ENCODE measurements at regions not wholly inside any gene's neighbourhood (a gene's known extent, or its start where the extent isn't known, plus 50 kb on each side); places are given as distances from the start of the nearest gene placed in this dataset.

GRCh38 chr4:124943145-124943889 lies 230.8 kb upstream of the ANKRD50 start:
- TF ChIP-seq C11orf30 (IDR thresholded peaks at IDR 0.05; ENCODE audit: low read depth) (no peak), KAT7 (CRISPR knock-in tag; IDR thresholded peaks at IDR 0.05; ENCODE audit: borderline replicate concordance) (no peak), NR2C1 (IDR thresholded peaks at IDR 0.05) (no peak), NR2C1 (tag; IDR thresholded peaks at IDR 0.05) (no peak), MEF2A (IDR thresholded peaks at IDR 0.05; ENCODE audit: control insufficient read depth, low read depth, low read length) (no peak), YBX1 (IDR thresholded peaks at IDR 0.05) (no peak), BRD9 (IDR thresholded peaks at IDR 0.05; ENCODE audit: low read depth, partially characterized antibody) (no peak), BACH1 (tag; IDR thresholded peaks at IDR 0.05) (no peak), ATF3 (IDR thresholded peaks at IDR 0.05) (no peak), ATF3 (CRISPR knock-in tag; conservative IDR thresholded peaks at IDR 0.05) (no peak), CTCF (IDR thresholded peaks at IDR 0.05 in 2 of 3, conservative IDR thresholded peaks at IDR 0.05 in 1 of 3; ENCODE audit: insufficient read depth in 2 of 3, low read depth in 1 of 3, low read length in 3 of 3) (no peak), TAF1 (IDR thresholded peaks at IDR 0.05; ENCODE audit: control insufficient read depth, extremely low read depth, insufficient read depth, low read length, severe bottlenecking) (no peak), NR2C2 (CRISPR knock-in tag; IDR thresholded peaks at IDR 0.05) (no peak), NR2C2 (tag; IDR thresholded peaks at IDR 0.05) (no peak), E2F4 (CRISPR knock-in tag; IDR thresholded peaks at IDR 0.05; ENCODE audit: low read depth) (no peak), HNRNPK (IDR thresholded peaks at IDR 0.05; ENCODE audit: low read depth, low read length, poor library complexity, severe bottlenecking) (no peak), POLR2AphosphoS5 (IDR thresholded peaks at IDR 0.05; ENCODE audit: control insufficient read depth, insufficient read depth, low read depth, low read length) (no peak)
